Endothelial cell of umbilical vein (primary cell): ENCODE measurements at regions not wholly inside any gene's neighbourhood (a gene's known extent, or its start where the extent isn't known, plus 50 kb on each side); places are given as distances from the start of the nearest gene placed in this dataset.

Experiments used
- BruUV-seq: library from RNA; stranded (reverse); fragments of 400-500 nt; replicated peaks from 2 replicates; lab custom pipeline; 2021; lab: Mats Ljungman, UMichigan
- CTCF ChIA-PET: fragments of 300-600, 350-600 bp; sonication (Branson Sonifier 250); formaldehyde crosslinking; loops from one replicate; lab custom pipeline; 2021; ENCODE audit warnings: antibody characterized with exemption, inconsistent platforms; lab: Charles Lee
- POLR2A ChIA-PET: fragments of 300-600, 350-600 bp; sonication (Branson Sonifier 250); formaldehyde crosslinking; loops from one replicate; lab custom pipeline; 2021; ENCODE audit warnings: antibody characterized with exemption, inconsistent platforms; lab: Charles Lee
- DNase-seq: peaks from one replicate; pipeline ENCODE4 v3.0.0-alpha.2; 2011; ENCODE audit warnings: low read depth, low spot score
- FAIRE-seq: peaks from 2 replicates; lab custom pipeline; 2011; peaks lifted over from hg19 to GRCh38; lab: Jason Lieb, UNC
- H2AFZ ChIP-seq: 2 replicates; pipeline ENCODE4 v1.6.0; 2012; ENCODE audit warnings: low read depth, low read length, control low read depth, inconsistent platforms
- H3K27ac ChIP-seq: 2 replicates; pipeline ENCODE4 v1.5.1; 2011; ENCODE audit warnings: low read depth, mild to moderate bottlenecking, control low read depth, low read length, moderate library complexity; ENCODE audit not compliant: insufficient read depth
- H3K27me3 ChIP-seq, 2 experiments: 2 replicates each; pipeline versions ENCODE4 v1.6.0 to v1.6.1; 2011; ENCODE audit warnings: low read length in 2 of 2, mixed read lengths in 1 of 2; ENCODE audit not compliant: control insufficient read depth in 2 of 2, insufficient read depth in 2 of 2
- H3K36me3 ChIP-seq, 2 experiments: 2 replicates in 1 of 2; 3 replicates in 1 of 2; pipeline ENCODE4 v1.5.1; 2011; ENCODE audit warnings: low read length in 2 of 2, mild to moderate bottlenecking in 1 of 2, moderate library complexity in 1 of 2; ENCODE audit not compliant: control insufficient read depth in 2 of 2, insufficient read depth in 2 of 2; ENCODE audit errors: extremely low read depth in 1 of 2
- H3K4me1 ChIP-seq: 3 replicates; pipeline ENCODE4 v1.5.1; 2011; ENCODE audit warnings: mild to moderate bottlenecking, low read length; ENCODE audit not compliant: control insufficient read depth, insufficient read depth; ENCODE audit errors: extremely low read depth
- H3K4me2 ChIP-seq: 2 replicates; pipeline ENCODE4 v1.6.1; 2011; ENCODE audit warnings: low read length, control low read depth, mixed read lengths; ENCODE audit not compliant: insufficient read depth
- H3K4me3 ChIP-seq, 3 experiments: fragments of 200-600 bp in 1 of 3; sonication (generic), shearing (Covaris generic) in 1 of 3; replicated peaks in 1 of 3; 2 replicates each; pipeline ENCODE4 v1.5.1; 2011 to 2016; ENCODE audit warnings: control low read depth in 3 of 3, low read length in 3 of 3, mild to moderate bottlenecking in 2 of 3, inconsistent platforms in 1 of 3, low read depth in 1 of 3, moderate library complexity in 1 of 3; ENCODE audit not compliant: insufficient read depth in 1 of 3
- H3K79me2 ChIP-seq: 2 replicates; pipeline ENCODE4 v1.6.0; 2012; ENCODE audit warnings: low read length, inconsistent platforms; ENCODE audit not compliant: control insufficient read depth, insufficient read depth
- H3K9ac ChIP-seq: replicated peaks from 2 replicates; pipeline ENCODE3; 2011; ENCODE audit warnings: low read length, control low read depth; ENCODE audit not compliant: insufficient read depth; ENCODE audit errors: extremely low read depth
- H3K9me1 ChIP-seq: replicated peaks from 3 replicates; pipeline ENCODE4 v1.6.0; 2011; ENCODE audit warnings: mild to moderate bottlenecking, low read length; ENCODE audit not compliant: control insufficient read depth, insufficient read depth; ENCODE audit errors: extremely low read depth
- H3K9me3 ChIP-seq: replicated peaks from 2 replicates; pipeline ENCODE4 v1.5.1; 2012; ENCODE audit warnings: low read length, inconsistent platforms; ENCODE audit not compliant: control insufficient read depth, insufficient read depth
- H4K20me1 ChIP-seq: replicated peaks from 2 replicates; pipeline ENCODE3; 2011; ENCODE audit warnings: mild to moderate bottlenecking, low read length; ENCODE audit not compliant: control insufficient read depth, insufficient read depth; ENCODE audit errors: extremely low read depth
- CTCF ChIP-seq, 2 donors: IDR thresholded peaks; 1 replicate in 1 of 2; 2 replicates in 1 of 2; pipeline ENCODE4 v1.5.1; 2011; ENCODE audit warnings: low read length in 2 of 2, mild to moderate bottlenecking in 2 of 2, moderate library complexity in 2 of 2, control low read depth in 1 of 2, inconsistent platforms in 1 of 2, low read depth in 1 of 2; ENCODE audit not compliant: insufficient read depth in 1 of 2; ENCODE audit errors: extremely low read depth in 1 of 2
- EZH2 ChIP-seq: IDR thresholded peaks from 2 replicates; pipeline ENCODE4 v1.6.1; 2012; ENCODE audit warnings: borderline replicate concordance, low read depth, mild to moderate bottlenecking, moderate library complexity, low read length, inconsistent platforms; ENCODE audit not compliant: severe bottlenecking
- FOS ChIP-seq: IDR thresholded peaks from 2 replicates; pipeline ENCODE4 v1.6.1; 2011; ENCODE audit warnings: mild to moderate bottlenecking, low read length, moderate library complexity, borderline replicate concordance; ENCODE audit not compliant: insufficient read depth
- GATA2 ChIP-seq: IDR thresholded peaks from 2 replicates; pipeline ENCODE4 v1.7.0; 2011; ENCODE audit warnings: low read depth, mild to moderate bottlenecking, moderate library complexity, mixed read lengths, low read length; ENCODE audit not compliant: insufficient read length, insufficient read depth
- JUN ChIP-seq: IDR thresholded peaks from 2 replicates; pipeline ENCODE4 v1.6.1; 2011; ENCODE audit warnings: borderline replicate concordance, low read depth; ENCODE audit not compliant: insufficient read length, insufficient read depth
- MYC ChIP-seq: IDR thresholded peaks from one replicate; pipeline ENCODE4 v1.6.1; 2011; ENCODE audit warnings: mild to moderate bottlenecking, low read depth, low read length
- POLR2A ChIP-seq: IDR thresholded peaks from 2 replicates; pipeline ENCODE4 v1.6.1; 2012; ENCODE audit warnings: low read depth, mild to moderate bottlenecking, control low read depth, low read length
- POLR2AphosphoS5 ChIP-seq: IDR thresholded peaks from 2 replicates; pipeline ENCODE4 v1.6.1; 2012; ENCODE audit warnings: low read depth, mild to moderate bottlenecking, control low read depth, low read length, moderate library complexity; ENCODE audit not compliant: insufficient read depth
- dilution Hi-C: fragments of 300-500 bp; cut with MboI; formaldehyde crosslinking; loops from one replicate; pipeline ENCODE4 v1.15.0; 2019; ENCODE audit warnings: low sequenced_read_pairs; ENCODE audit not compliant: extremely low pct_ligation_motif_present
- intact Hi-C: fragments of 100-400 bp; cut with micrococcal nuclease; formaldehyde crosslinking; loops from one replicate; pipeline ENCODE4 v1.10.0; 2022

- no peak overlapping the region for H2AFZ ChIP-seq
- BruUV-seq: no TSS peak
- no peaks in the 10 kb centered on the region for H3K27me3 ChIP-seq
- no peaks in the 10 kb centered on the region for H3K79me2 ChIP-seq
- ChIA-PET CTCF (no interaction called here), POLR2A (no interaction called here)
- H3K9ac ChIP-seq: no peak overlapping the region
- no peaks in the 10 kb centered on the region for H3K36me3 ChIP-seq
- intact Hi-C loops: no loop called here
- no peak overlapping the region for H3K4me3 ChIP-seq
- H4K20me1 ChIP-seq: no peaks in the 10 kb centered on the region
- H3K4me2 ChIP-seq: no peak overlapping the region
- dilution Hi-C loops: no loop called here
- no peaks in the 10 kb centered on the region for H3K9me1 ChIP-seq
- TF ChIP-seq FOS: no peak
- no peak for TF ChIP-seq EZH2
- DNase-seq (no peak), FAIRE-seq (no peak)
- H3K27ac ChIP-seq: no peak overlapping the region
- no peaks in the 10 kb centered on the region for H3K4me1 ChIP-seq
- H3K9me3 ChIP-seq: no peaks in the 10 kb centered on the region
Observed at GRCh38 chr7:113480537-113480936, 362.2 kb upstream of the SMIM30 start.

- H3K9ac ChIP-seq: no peak overlapping the region
- BruUV-seq: no TSS peak
- H3K27me3 ChIP-seq: no peaks in the 10 kb centered on the region
- dilution Hi-C loops: no loop called here
- TF ChIP-seq POLR2A: no peak
- TF ChIP-seq POLR2AphosphoS5: no peak
- no peak for TF ChIP-seq GATA2
- TF ChIP-seq CTCF (IDR thresholded peaks at IDR 0.05; ENCODE audit: extremely low read depth in 1 of 2, insufficient read depth in 1 of 2, low read depth in 1 of 2, low read length in 2 of 2): no peak
- TF ChIP-seq FOS: no peak
- no peak for TF ChIP-seq JUN
- TF ChIP-seq MYC: no peak
- H3K79me2 ChIP-seq: no peaks in the 10 kb centered on the region
- ChIA-PET POLR2A (no interaction called here), CTCF (no interaction called here)
- DNase-seq: no peak
- no peak overlapping the region for H3K4me3 ChIP-seq
- no peaks in the 10 kb centered on the region for H3K9me3 ChIP-seq
- intact Hi-C loops: no loop called here
- H3K4me1 ChIP-seq: no peaks in the 10 kb centered on the region
- H3K36me3 ChIP-seq: no peaks in the 10 kb centered on the region
- no peak for FAIRE-seq
- no peaks in the 10 kb centered on the region for H4K20me1 ChIP-seq
- no peaks in the 10 kb centered on the region for H3K9me1 ChIP-seq
- no peak overlapping the region for H2AFZ ChIP-seq
- no peak overlapping the region for H3K27ac ChIP-seq
- no peak overlapping the region for H3K4me2 ChIP-seq
Observed at GRCh38 chr7:113464096-113464855, 345.9 kb upstream of the SMIM30 start.
